Breast epithelium (tissue), 3 donors: ENCODE measurements at regions not wholly inside any gene's neighbourhood (a gene's known extent, or its start where the extent isn't known, plus 50 kb on each side); places are given as distances from the start of the nearest gene placed in this dataset.

Experiments used
- CTCF ChIP-seq, 3 donors: fragments of 450-650 bp; IDR thresholded peaks; one replicate each; pipeline ENCODE4 v1.5.1; 2016 to 2017; ENCODE audit warnings: antibody characterized with exemption in 3 of 3, mild to moderate bottlenecking in 3 of 3, moderate library complexity in 3 of 3
- POLR2A ChIP-seq: fragments of 450-650 bp; IDR thresholded peaks from one replicate; pipeline ENCODE4 v1.6.1; 2016; ENCODE audit warnings: antibody characterized with exemption, mild to moderate bottlenecking, moderate library complexity
- POLR2AphosphoS5 ChIP-seq, 3 donors: sonication (generic); formaldehyde crosslinking; IDR thresholded peaks; one replicate each; pipeline ENCODE4 v1.6.1; 2017; ENCODE audit warnings: antibody characterized with exemption in 3 of 3

GRCh38 chr4:78689261-78689660, 86.9 kb upstream of the BMP2K start:
- TF ChIP-seq CTCF (IDR thresholded peaks at IDR 0.05): no peak
- no peak for TF ChIP-seq POLR2A
- no peak for TF ChIP-seq POLR2AphosphoS5 (IDR thresholded peaks at IDR 0.05)
